ENCODE measurements at regions not wholly inside any gene's neighbourhood (a gene's known extent, or its start where the extent isn't known, plus 50 kb on each side); places are given as distances from the start of the nearest gene placed in this dataset.
"Not testable (repeated sequence)": the region's sequence is repeated elsewhere in the genome, so short reads cannot be mapped to it uniquely, and the experiment has no call there.

GRCh38 chr15:20192982-20193929 lies 348.3 kb downstream of the GOLGA6L6 start:
- peak; percentile 25 to 28 for DNase-seq (ENCODE audit: low read depth in 2 of 2)

- DNase-seq (ENCODE audit: low read depth in 2 of 2), result not testable (repeated sequence)
Observed at GRCh38 chr15:20191508-20192125, 350.0 kb downstream of the GOLGA6L6 start.

- DNase-seq (ENCODE audit: low read depth in 2 of 2), result not testable (repeated sequence)
Observed at GRCh38 chr15:20188611-20189010, 353.0 kb downstream of the GOLGA6L6 start.

- DNase-seq (ENCODE audit: low read depth in 2 of 2), result not testable (repeated sequence)
Observed at GRCh38 chr15:20187370-20188355, 353.9 kb downstream of the GOLGA6L6 start.

GRCh38 chr15:20184879-20185278 lies 356.7 kb downstream of the GOLGA6L6 start:
- DNase-seq (ENCODE audit: low read depth in 2 of 2), result not testable (repeated sequence)

- DNase-seq (ENCODE audit: low read depth in 2 of 2), result not testable (repeated sequence)
Observed at GRCh38 chr15:20168221-20168620, 373.4 kb downstream of the GOLGA6L6 start.

- not testable (repeated sequence) for DNase-seq (ENCODE audit: low read depth in 2 of 2)
Observed at GRCh38 chr15:20153528-20153927, 388.1 kb downstream of the GOLGA6L6 start.

GRCh38 chr15:20148679-20149078 lies 392.9 kb downstream of the GOLGA6L6 start:
- DNase-seq (ENCODE audit: low read depth in 2 of 2), result not testable (repeated sequence)

GRCh38 chr15:20148008-20148407 lies 393.6 kb downstream of the GOLGA6L6 start:
- not testable (repeated sequence) for DNase-seq (ENCODE audit: low read depth in 2 of 2)

- DNase-seq (ENCODE audit: low read depth in 2 of 2), result not testable (repeated sequence)
Observed at GRCh38 chr15:20144333-20145036, 397.1 kb downstream of the GOLGA6L6 start.

- DNase-seq (ENCODE audit: low read depth in 2 of 2), result not testable (repeated sequence)
Observed at GRCh38 chr15:20142906-20143305, 398.7 kb downstream of the GOLGA6L6 start.

GRCh38 chr15:20142410-20142809 lies 399.2 kb downstream of the GOLGA6L6 start:
- not testable (repeated sequence) for DNase-seq (ENCODE audit: low read depth in 2 of 2)

GRCh38 chr15:20124668-20125067 lies 416.9 kb downstream of the GOLGA6L6 start:
- not testable (repeated sequence) for DNase-seq (ENCODE audit: low read depth in 2 of 2)

GRCh38 chr15:20106026-20106425 lies 435.6 kb downstream of the GOLGA6L6 start:
- DNase-seq (ENCODE audit: low read depth in 2 of 2), result no peak

GRCh38 chr15:20105011-20105990 lies 436.3 kb downstream of the GOLGA6L6 start:
- DNase-seq (ENCODE audit: low read depth in 2 of 2), result not testable (repeated sequence)

- DNase-seq (ENCODE audit: low read depth in 2 of 2), result not testable (repeated sequence)
Observed at GRCh38 chr15:20104551-20104950, 437.0 kb downstream of the GOLGA6L6 start.

- DNase-seq (ENCODE audit: low read depth in 2 of 2), result not testable (repeated sequence)
Observed at GRCh38 chr15:20102862-20103261, 438.7 kb downstream of the GOLGA6L6 start.

GRCh38 chr15:20102209-20102608 lies 439.4 kb downstream of the GOLGA6L6 start:
- not testable (repeated sequence) for DNase-seq (ENCODE audit: low read depth in 2 of 2)

GRCh38 chr15:20101281-20101680 lies 440.3 kb downstream of the GOLGA6L6 start:
- DNase-seq (ENCODE audit: low read depth in 2 of 2), result not testable (repeated sequence)

All from stimulated activated CD8-positive, alpha-beta memory T cell treated with anti-CD3 and anti-CD28 coated beads, Interleukin-7, amount 100 ng/mL, for 4 hours (primary cell).